ENCODE measurements at regions not wholly inside any gene's neighbourhood (a gene's known extent, or its start where the extent isn't known, plus 50 kb on each side); places are given as distances from the start of the nearest gene placed in this dataset.

DNA sequence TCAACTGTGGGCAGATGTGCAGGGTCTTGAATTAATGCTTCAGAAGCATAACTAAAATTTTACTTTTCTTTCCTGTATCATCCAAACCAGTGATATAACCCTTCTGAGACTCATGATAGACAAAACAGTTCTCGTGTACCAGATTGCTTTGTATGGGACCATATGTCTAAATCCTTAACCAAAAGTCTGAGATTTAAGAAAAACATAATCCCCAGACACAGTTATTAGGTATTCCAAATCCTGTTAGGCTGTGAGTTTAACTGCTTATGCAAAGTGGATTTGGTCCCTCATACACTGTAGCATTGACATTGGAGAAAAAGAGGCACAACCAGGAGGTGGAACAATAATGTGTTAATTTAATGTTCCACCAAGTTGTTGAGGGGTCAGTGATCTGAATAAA lies 235.0 kb downstream of the PMAIP1 start:
- TF ChIP-seq, protein P1, sequence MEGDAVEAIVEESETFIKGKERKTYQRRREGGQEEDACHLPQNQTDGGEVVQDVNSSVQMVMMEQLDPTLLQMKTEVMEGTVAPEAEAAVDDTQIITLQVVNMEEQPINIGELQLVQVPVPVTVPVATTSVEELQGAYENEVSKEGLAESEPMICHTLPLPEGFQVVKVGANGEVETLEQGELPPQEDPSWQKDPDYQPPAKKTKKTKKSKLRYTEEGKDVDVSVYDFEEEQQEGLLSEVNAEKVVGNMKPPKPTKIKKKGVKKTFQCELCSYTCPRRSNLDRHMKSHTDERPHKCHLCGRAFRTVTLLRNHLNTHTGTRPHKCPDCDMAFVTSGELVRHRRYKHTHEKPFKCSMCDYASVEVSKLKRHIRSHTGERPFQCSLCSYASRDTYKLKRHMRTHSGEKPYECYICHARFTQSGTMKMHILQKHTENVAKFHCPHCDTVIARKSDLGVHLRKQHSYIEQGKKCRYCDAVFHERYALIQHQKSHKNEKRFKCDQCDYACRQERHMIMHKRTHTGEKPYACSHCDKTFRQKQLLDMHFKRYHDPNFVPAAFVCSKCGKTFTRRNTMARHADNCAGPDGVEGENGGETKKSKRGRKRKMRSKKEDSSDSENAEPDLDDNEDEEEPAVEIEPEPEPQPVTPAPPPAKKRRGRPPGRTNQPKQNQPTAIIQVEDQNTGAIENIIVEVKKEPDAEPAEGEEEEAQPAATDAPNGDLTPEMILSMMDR (conservative IDR thresholded peaks at IDR 0.05): no peak
- TF ChIP-seq ZFX (IDR thresholded peaks at IDR 0.05): no peak

Data from C4-2B (cell line).